Common myeloid progenitor, CD34-positive (primary cell): ENCODE measurements at regions not wholly inside any gene's neighbourhood (a gene's known extent, or its start where the extent isn't known, plus 50 kb on each side); places are given as distances from the start of the nearest gene placed in this dataset.

Experiments
- CTCF ChIA-PET: fragments of 350-600 bp; sonication (Branson Sonifier 250); formaldehyde crosslinking; loops from one replicate; lab custom pipeline; 2021; ENCODE audit warnings: antibody characterized with exemption; lab: Charles Lee
- POLR2A ChIA-PET: fragments of 350-600 bp; sonication (Branson Sonifier 250); formaldehyde crosslinking; loops from one replicate; lab custom pipeline; 2021; ENCODE audit warnings: antibody characterized with exemption; lab: Charles Lee
- DNase-seq, 3 donors: peaks; one replicate each; pipeline versions ENCODE4 v3.0.0 to v3.0.0-alpha.2; 2013
- H3K27ac ChIP-seq, 2 experiments: 1 replicate in 1 of 2; 2 replicates in 1 of 2; pipeline ENCODE4 v1.7.0; 2013; ENCODE audit warnings: inconsistent platforms in 2 of 2, low read length in 2 of 2, mild to moderate bottlenecking in 2 of 2, low read depth in 1 of 2, moderate library complexity in 1 of 2; ENCODE audit not compliant: severe bottlenecking in 2 of 2, insufficient read depth in 1 of 2, poor library complexity in 1 of 2
- H3K27me3 ChIP-seq, 5 experiments: replicated peaks in 2 of 5; 1 replicate in 3 of 5; 2 replicates in 2 of 5; pipeline versions ENCODE4 v1.6.1 to v1.7.0; 2013; ENCODE audit warnings: low read length in 4 of 5, mild to moderate bottlenecking in 2 of 5, moderate library complexity in 2 of 5, inconsistent platforms in 1 of 5; ENCODE audit not compliant: insufficient read depth in 5 of 5, control insufficient read depth in 4 of 5
- H3K36me3 ChIP-seq, 4 experiments: 1 replicate in 2 of 4; 2 replicates in 2 of 4; pipeline versions ENCODE4 v1.6.1 to v1.7.0; 2013; ENCODE audit warnings: low read length in 3 of 4, control low read depth in 1 of 4, mild to moderate bottlenecking in 1 of 4; ENCODE audit not compliant: control insufficient read depth in 4 of 4, insufficient read depth in 4 of 4
- H3K4me1 ChIP-seq, 4 experiments: 1 replicate in 3 of 4; 2 replicates in 1 of 4; pipeline versions ENCODE4 v1.6.1 to v1.7.1; 2013; ENCODE audit warnings: low read length in 3 of 4, mild to moderate bottlenecking in 3 of 4, control low read depth in 1 of 4, inconsistent platforms in 1 of 4, moderate library complexity in 1 of 4; ENCODE audit not compliant: control insufficient read depth in 4 of 4, insufficient read depth in 4 of 4; ENCODE audit errors: control extremely low read depth in 1 of 4
- H3K4me3 ChIP-seq, 7 experiments: 1 replicate in 4 of 7; 2 replicates in 3 of 7; pipeline versions ENCODE4 v1.5.1 to v1.7.0; 2013; ENCODE audit warnings: mild to moderate bottlenecking in 7 of 7, low read length in 6 of 7, moderate library complexity in 6 of 7, inconsistent platforms in 2 of 7, low read depth in 2 of 7, control low read depth in 1 of 7; ENCODE audit not compliant: insufficient read depth in 4 of 7, control insufficient read depth in 1 of 7; ENCODE audit errors: extremely low read depth in 1 of 7
- H3K9me3 ChIP-seq, 5 experiments: 1 replicate in 4 of 5; 2 replicates in 1 of 5; pipeline versions ENCODE4 v1.6.1 to v1.7.1; 2013; ENCODE audit warnings: low read length in 4 of 5, mild to moderate bottlenecking in 2 of 5, inconsistent platforms in 1 of 5, low read depth in 1 of 5, moderate library complexity in 1 of 5; ENCODE audit not compliant: control insufficient read depth in 4 of 5, insufficient read depth in 2 of 5; ENCODE audit errors: control extremely low read depth in 1 of 5
- WGBS: methylation state at CpG from one replicate; pipeline ENCODE4 v1.1.5; 2013; ENCODE audit not compliant: insufficient coverage; 5-methylcytosine and 5-hydroxymethylcytosine counted together

DNA sequence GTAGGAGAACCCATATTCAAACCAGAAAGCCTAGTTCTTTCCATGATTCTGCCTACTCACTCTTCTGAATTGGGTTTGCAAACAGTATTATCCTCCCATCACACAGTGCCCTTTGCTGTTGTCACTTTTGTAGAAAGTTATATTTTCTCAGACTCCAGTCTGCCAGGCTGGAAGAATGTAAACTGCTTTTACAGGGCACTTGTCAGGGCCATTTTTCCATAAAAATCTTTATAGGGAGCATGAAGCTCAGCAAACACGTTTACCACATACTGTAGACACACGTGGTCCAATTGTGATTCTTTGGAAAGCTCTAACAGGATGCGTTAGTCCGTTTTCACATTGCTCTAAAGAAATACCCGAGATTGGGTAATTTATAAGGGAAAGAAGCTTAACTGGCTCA, 204.0 kb downstream of the KCNN2 start:
- DNase-seq = no peak
- CTCF ChIA-PET = no interaction called here
- WGBS = 94% methylated on average over 5 of the region's 5 CpGs

DNA sequence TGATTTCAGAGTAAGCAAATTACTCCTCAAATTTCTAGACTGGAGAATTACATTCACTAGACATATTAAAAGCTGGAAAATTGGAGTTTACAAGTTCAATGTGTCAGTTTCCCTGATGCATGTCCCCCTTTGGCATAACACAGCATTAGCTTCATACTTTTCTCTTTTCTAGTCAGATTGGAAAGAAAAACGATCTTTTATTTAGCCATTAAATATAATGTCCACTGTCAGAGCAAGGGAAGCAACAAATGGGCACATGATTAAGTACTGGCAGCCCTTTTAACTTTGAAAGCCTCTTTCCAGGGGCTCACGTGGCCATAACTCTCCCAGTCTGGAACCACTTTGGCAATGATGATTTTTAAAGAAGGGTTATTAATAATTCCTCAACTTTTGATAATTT, 203.3 kb downstream of the KCNN2 start:
- WGBS = no CpG with 5 or more reads among the region's 2 CpGs
- POLR2A ChIA-PET = no interaction called here
- Histone ChIP-seq H3K4me1 (no peaks in the 10 kb centered on the region), H3K9me3 (peaks cover 0 to 3% (median 0%) of the 10 kb centered on the region in 5 experiments), H3K27me3 (no peaks in the 10 kb centered on the region), H3K36me3 (no peaks in the 10 kb centered on the region), H3K4me3 (no peak overlapping the region), H3K27ac (no peak overlapping the region)
- no peak for DNase-seq
- CTCF ChIA-PET = no interaction called here

More for the DNA sequence above, 204.0 kb downstream of the KCNN2 start:
- Histone ChIP-seq H3K4me1 (no peaks in the 10 kb centered on the region), H3K27me3 (no peaks in the 10 kb centered on the region), H3K9me3 (peaks cover 0 to 3% (median 0%) of the 10 kb centered on the region in 5 experiments), H3K36me3 (no peaks in the 10 kb centered on the region), H3K27ac (no peak overlapping the region), H3K4me3 (no peak overlapping the region)
- POLR2A ChIA-PET = no interaction called here

DNA sequence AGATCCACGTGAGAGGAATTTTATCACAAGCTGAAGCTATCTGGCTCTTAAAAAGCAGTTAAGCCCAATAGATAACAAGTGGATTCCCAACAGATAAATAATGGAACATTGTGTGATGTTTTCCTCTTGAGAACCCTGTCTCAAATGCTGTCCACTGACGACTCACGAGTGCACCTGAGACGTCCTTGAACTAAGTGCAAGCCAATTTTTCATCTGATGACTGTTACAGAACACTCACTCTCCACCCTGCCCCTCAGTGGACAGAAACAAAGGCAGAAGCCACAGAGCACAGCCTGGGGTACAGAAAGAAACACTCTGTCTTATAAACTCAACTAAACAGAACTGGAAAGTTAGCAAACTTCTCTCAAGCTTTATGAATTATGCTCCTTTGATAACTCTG, 199.5 kb downstream of the KCNN2 start:
- H3K27me3 ChIP-seq = no peaks in the 10 kb centered on the region
- DNase-seq = no peak
- POLR2A ChIA-PET = no interaction called here
- 87% methylated on average over 4 of the region's 4 CpGs for WGBS
- no peak overlapping the region for H3K27ac ChIP-seq
- no peaks in the 10 kb centered on the region for H3K36me3 ChIP-seq
- CTCF ChIA-PET = no interaction called here
- H3K4me1 ChIP-seq = no peaks in the 10 kb centered on the region
- H3K9me3 ChIP-seq = no peaks in the 10 kb centered on the region
- H3K4me3 ChIP-seq = no peak overlapping the region
